Amniotic epithelial cell (primary cell): ENCODE measurements at regions not wholly inside any gene's neighbourhood (a gene's known extent, or its start where the extent isn't known, plus 50 kb on each side); places are given as distances from the start of the nearest gene placed in this dataset.

Source experiments
- DNase-seq: peaks from one replicate; pipeline ENCODE4 v3.0.0-alpha.2; 2010; ENCODE audit warnings: low read depth

DNA sequence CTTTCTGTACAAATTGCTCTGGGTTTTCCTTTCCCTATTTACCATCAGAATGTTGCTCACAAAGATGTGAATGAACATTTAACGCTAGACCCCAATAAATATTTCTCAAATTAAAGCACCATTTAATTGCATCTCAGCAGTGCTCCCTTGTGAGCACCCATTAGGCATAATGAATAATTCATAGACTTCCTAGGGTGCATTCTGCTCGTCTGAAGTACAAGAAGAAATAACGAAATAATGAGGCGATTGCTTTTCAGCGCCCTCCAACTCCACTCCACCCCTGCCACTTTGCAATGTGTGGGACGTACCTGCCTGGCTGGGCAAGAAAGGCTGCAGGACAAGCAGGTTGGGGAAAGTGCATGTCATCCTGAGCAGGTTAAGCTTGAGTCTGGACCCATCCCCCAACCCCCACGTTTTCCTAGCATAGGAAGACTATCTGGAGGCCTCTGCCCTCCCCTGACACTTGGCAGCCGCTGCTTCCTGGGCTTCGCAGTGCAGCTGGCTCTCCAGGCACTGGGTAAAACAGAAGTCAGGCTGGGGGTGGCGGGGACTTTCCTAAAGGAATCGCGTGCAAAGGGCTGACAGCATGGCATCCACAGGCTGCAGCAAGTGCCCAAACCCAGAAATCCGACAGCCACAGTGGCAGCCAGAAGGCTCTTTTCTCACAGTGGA lies 253.7 kb downstream of the DUSP6 start:
- DNase-seq, result no peak

DNA sequence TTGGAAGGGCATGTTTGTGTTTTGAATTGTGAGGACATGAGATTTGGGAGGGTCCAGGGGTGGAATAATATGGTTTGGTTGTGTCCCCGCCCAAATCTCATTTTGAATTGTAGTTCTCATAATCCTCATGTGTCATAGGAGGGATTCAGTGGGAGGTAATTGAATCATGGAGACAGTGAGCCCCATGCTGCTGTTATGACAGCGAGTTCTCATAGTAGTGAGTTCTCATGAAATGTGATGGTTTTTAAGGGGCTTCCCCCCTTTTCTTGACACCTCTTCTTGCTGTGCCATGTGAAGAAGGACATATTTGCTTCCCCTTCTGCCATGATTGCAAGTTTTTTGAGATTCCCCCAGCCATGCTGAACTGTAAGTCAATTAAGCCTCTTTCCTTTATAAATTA lies 260.0 kb downstream of the DUSP6 start:
- DNase-seq, result no peak

- DNase-seq, result no peak
Observed at GRCh38 chr12:89091293-89091841, 260.9 kb downstream of the DUSP6 start.

- no peak for DNase-seq
Observed at GRCh38 chr12:89089264-89089663, 263.0 kb downstream of the DUSP6 start.

DNA sequence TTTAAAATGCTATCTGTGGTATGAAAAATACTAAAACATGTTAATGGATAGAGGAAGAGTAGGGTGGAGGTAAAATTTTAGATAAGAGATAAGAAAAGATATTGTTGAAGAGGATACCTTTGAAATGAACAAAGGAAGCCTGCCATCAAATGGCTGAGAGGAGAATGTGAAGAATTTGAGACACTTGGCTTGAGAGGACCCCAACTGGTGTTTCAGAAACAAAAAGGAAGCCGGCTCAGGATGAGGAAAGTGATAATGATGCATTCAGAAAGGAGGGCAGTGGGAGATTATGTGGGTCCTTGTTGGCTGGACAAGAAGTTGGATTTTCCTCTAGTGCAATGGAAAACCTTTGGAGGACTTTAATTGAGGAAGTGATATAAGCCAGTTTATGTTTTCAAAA lies 264.4 kb downstream of the DUSP6 start:
- no peak for DNase-seq

DNA sequence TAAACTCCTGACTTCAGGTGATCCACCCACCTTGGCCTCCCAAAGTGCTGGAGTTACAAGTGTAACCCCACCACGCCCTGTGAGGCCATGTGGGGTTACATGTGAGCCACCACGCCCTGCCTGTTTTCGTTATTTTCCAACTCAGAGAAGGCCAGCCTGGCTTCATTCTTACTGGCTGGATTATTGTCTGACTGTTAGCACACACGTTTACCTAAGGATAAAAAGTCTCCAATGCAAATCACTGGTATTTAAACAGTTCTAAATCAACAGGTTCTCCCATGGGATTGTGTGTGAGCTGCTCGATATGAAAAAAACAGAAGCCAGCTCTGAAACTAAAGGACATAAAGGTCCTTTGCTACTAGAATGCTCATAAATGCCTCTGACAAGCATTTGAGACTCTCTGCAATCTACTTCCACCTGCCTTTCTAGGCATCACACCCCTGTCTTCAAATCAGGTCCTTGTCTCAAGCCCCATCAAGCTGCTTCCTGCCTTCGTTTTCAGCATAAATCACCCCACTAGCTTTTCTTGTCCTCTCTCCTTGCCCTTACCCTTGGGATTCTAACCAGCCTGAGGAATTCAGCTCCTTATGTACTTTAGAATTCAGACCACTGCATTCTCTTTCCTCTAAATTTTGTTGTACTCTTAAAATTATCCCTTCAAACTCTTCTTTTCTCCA lies 265.0 kb downstream of the DUSP6 start:
- no peak for DNase-seq

GRCh38 chr12:89085421-89085820 lies 266.9 kb downstream of the DUSP6 start:
- no peak for DNase-seq

DNA sequence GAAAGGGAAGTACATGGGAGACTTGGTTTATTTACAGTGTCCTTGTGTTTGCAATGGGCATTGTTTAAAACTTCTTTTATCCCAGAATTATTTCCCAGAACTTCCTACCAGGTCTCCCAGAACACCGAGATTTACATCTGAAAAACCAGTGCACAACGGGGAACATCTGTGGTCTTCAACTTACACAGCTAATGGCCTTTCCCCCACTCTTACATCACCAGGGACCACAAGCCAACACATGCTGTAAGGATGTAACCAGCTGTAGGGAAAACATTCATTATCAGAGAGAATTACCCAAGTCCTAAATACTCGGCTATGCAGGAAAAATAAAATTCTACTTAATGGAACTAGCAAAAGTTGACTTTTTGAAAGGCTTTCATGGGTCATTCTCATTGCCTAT lies 267.6 kb downstream of the DUSP6 start:
- peak; percentile 80 for DNase-seq

DNA sequence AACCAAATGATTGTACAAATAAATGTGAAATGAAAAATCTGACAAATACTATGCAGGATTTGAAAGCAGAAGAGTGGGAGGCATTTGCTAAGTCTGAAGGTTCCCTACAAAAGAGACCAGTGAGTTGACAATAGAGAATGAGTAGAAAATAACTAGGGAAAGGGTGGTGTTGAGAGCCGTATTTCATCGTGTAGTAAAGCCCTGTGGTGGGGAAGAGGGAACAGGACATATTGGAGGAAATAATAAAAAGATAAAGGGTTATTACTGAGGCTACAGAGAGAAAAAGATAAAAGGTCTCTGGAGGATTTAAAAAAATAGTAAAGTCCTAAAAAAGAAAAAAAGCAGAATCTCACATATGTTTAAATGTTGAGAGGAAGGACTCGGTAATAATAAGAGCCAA lies 268.8 kb downstream of the DUSP6 start:
- DNase-seq, result no peak

DNA sequence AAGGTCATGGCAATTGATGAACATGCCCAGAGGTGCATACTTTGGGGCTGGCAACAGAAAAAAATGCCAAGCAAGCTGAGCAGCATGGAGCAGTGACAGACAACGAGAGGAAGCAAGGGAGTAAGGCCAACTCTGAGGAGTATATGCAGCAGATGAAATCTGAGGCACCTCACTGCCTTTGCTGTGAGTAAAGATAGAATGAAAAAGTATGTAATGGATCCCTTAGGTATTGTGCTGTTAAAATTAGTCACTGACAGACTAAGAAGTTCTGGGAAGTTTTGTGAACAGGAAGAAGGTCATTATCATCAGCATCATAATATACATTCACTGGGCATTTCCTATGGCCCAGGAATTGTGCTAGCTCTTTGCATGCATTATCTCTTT lies 269.9 kb downstream of the DUSP6 start:
- DNase-seq, result no peak

- no peak for DNase-seq
Observed at GRCh38 chr12:89081719-89082369, 270.5 kb downstream of the DUSP6 start.

DNA sequence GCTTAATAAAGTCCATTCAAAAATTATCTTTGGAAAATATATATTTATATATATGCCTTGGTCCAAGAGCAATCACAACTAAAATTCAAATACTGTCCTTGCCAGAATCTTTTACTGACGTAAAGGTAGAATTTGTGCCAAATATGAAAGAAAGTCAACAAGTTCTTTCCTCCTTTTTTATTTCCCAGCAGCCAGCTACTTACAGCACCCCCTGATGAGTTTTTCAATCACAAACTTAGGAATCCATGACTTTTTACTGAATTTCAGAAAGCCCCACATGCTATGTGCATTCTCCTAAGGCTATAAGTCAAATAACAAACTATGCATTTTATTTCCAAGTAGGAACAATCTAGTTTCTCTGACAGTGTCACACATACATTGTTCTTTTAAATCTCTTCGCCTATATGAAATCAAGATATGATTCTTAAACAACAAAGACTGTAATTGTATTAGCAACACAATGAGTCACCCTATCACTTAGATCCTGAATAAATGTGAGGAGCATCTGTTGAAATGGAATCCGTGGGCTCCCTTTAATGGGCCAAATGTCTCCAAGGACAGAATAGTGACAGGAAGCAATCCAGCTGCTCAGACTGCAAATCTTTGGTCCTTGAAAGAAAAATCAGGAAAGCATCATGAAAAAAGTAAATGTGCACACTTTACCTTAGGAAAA lies 271.4 kb downstream of the DUSP6 start:
- DNase-seq, result no peak

DNA sequence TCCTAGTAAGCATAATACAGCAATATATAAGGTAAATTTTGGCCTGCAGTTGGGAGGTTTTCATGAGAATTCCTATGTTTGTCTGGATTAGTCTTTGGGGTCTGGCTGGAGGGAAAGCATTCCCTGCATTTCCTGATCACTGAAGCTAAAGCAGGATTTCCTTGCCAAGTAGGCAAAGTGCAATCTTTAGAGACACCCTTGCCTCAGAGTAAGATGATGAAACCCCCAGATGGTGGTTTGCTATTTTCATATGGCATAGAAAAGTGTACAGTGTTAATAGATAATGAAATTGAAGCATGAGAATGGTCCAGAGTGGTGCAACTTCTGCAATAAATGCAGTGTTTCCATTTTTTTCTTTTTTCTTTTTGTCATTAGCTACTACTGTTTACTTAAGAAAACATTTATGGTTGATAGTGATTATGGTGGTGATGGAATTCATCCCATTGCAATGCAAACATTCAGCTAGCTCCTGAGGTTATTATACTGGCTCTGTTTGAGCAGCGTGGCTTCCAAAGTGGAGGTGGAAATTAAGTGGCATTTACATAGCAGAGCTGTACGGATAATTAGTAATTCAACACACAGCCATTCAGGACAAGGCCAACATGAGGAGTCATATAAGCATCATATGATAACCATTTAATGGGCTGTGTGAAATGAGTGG lies 276.3 kb downstream of the DUSP6 start:
- peak; percentile 40 for DNase-seq

GRCh38 chr12:89073659-89074058 lies 278.6 kb downstream of the DUSP6 start:
- no peak for DNase-seq

DNA sequence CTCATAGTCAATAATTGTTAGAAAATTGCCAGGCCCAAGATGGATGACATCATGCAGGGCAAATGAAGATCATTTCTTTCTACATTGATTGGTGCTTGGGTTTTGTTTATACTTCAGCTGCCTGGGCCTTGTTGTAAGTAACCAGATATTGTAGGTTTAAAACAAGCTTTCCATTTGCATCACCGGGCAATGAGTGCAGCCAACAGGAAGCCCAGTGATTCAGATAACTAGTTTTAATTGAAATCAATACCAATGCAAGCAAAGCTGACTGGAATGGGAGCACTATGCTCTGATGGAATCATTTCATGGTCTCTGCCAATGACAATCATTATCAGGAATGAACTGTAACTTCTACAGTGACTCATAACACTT lies 279.3 kb downstream of the DUSP6 start:
- DNase-seq, result no peak

GRCh38 chr12:89072294-89073026 lies 279.8 kb downstream of the DUSP6 start:
- no peak for DNase-seq

DNA sequence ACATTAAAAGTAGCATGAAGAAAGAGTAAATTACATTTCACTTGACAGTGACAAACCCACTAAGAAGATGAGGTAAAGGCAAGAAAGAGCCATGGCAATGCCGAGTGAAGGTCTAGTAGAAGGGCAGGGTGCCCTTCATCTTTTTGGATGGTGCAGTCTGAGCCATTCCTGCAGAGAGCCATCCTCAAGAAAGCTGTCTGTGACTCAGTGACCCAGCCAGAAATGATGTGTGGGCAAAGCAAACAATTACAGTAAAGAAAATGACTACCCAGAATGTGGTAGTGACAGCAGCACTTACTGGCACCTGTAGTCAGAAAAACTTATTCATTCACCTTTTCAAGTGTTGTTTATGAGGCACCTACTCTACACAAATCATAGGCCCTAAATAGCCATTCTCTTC lies 281.7 kb downstream of the DUSP6 start:
- DNase-seq, result no peak

GRCh38 chr12:89069431-89069830 lies 282.9 kb downstream of the DUSP6 start:
- peak; percentile 81 for DNase-seq

DNA sequence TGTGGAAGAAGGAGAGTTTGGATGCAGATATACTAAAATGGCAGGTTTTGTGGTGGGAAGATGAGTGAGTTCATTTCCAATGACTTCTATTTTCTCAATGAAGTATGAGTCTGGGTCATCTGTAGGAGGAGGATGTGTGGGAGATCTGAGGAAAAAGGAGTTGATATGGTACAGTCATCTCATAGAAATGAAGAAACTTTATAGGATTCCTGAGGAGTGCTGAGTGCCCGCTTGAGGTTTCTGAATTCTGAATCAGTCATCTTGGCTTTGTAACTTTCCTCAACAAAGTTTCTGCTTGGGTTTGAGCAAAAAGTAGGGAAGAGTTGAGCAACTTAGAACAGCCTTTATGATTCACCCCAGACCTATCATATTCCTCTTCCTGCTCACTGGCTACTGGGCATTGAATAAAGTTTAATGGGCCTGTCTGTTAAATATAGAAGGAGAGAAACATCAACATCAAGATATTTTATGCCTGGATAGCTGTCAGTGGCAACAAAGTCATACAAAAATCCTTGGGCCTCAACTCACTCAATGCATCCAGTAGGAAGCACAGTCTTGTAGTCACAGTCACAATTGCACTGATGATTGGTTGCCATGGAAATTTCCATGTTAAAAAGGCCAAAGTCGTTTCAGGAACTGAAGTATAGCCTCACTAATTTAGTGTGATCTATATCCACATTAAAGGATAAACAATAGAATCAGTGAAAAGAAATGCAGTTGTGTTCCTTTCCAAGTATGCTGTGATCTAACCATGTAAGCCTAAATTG lies 284.7 kb downstream of the DUSP6 start:
- DNase-seq, result peak; percentile 97

DNA sequence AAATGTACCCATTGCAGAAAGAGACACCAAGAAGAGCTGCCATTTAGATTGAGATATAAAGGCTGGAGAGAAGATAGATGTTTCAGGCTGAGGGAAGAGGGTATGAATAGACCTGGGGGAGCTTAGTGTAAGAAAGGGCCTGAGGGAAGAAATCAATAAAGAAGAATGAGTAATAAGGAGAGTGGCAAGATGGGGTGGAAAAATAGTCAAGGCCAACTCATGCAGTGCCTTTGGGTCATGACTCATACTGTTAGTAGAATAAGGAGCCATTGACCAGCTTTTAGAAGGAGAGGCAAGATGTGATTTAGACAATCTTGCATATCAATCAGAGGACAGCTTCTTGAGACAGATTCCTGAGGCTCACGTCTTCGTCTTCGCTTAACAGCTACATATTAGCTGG lies 287.5 kb downstream of the DUSP6 start:
- peak; percentile 41 for DNase-seq

DNA sequence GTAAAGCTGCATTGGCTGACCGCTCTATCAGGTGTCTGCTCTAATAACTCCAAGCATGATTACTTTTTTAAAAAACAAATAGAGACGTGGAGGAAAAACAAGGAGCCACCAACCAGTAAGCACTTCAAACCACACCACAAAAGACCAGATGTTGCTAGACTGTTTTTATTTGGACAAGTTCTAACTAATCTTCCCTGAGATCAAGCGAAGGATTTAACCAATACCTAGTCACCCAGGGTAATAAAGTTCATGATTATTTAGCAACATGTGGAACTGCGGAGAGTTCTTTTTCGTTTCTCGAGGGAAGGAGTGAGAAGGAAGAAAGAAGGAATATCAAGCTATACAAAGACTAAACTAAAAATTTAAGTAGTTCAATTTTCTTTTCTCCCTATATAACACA lies 288.1 kb downstream of the DUSP6 start:
- no peak for DNase-seq
